Cardiac fibroblast (primary cell): ENCODE measurements at regions not wholly inside any gene's neighbourhood (a gene's known extent, or its start where the extent isn't known, plus 50 kb on each side); places are given as distances from the start of the nearest gene placed in this dataset.
A peak's percentile ranks its signal among the peaks of the same experiment; 100 is the strongest.

Experiments
- DNase-seq, 2 donors: peaks; one replicate each; pipeline versions ENCODE4 v3.0.0 to v3.0.0-alpha.2; 2010; ENCODE audit warnings: low read depth in 2 of 2
- H3K4me3 ChIP-seq, 2 donors: replicated peaks in 1 of 2; 1 replicate in 1 of 2; 2 replicates in 1 of 2; pipeline ENCODE4 v1.5.1; 2011; ENCODE audit warnings: low read depth in 2 of 2, low read length in 2 of 2, mild to moderate bottlenecking in 2 of 2, moderate library complexity in 1 of 2
- TF ChIP-seq, protein P1 (sequence below): IDR thresholded peaks from one replicate; pipeline ENCODE4 v1.5.1; 2011; ENCODE audit warnings: low read depth, mild to moderate bottlenecking, low read length, inconsistent platforms

DNA sequence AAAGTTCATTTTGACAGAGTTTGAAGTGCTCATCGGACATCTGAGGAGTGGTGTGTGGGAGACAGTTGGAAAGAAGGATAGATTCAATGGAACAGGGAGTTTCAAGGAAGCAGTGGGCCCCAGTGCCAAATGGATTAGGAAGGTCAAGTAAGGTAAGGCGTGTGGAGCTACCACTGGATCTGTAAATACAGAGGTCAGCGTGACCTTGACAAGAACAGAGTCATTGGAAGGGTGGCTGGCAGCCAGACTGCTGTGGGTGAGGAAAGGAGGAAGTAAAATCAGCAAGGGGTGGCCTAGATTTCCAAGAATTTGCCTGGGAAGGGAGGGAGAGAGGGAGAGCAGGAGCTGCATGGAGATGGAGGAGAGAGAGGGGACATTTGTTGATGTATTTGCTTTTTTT is 68.2 kb upstream of the IGF1 start:
- H3K4me3 ChIP-seq, result no peak overlapping the region

DNA sequence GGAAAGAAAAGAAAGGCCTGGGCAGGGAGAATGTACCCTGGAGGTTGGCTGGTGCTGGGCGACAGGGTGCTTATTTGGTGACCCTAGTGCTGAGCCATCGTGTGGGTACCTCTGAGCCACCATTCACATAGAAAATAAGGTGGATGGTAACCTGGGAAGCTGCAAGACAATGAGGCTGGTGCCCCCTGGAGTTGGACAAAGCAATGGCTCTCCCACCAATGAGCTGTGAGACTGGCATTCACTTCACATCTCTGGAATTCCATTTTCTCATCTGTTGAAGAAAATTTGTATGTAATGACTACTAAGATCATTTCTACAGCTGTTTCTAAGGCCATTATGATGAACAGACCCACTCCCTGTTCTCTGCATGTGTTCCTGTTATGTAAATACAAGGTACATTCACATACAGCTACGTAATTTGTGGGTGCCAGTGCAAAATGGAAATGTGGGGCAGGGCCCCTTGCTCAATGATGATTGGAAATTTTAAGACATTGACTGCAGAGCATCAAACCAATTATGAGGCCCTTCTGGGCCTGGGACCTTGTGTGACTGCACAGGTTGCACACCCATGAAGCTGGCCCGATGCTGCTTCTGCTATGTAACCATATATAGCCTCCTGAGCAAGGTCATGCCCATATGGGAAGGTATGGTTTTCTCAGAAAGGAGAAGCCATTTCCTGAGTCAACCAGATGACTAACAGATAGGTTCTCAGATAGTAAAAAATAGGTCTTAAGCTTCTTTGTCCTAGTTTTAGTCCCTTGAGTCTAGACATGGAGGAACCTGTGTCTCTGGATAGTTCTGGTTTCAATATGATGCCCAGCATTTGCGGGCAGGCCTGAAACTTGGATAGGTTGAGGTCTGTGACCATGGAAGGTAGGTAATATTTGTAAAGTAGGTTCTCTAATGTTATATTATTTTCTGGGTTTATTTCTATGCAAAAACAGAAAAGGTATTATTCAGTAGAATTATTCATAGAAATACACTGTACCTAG is 63.4 kb upstream of the IGF1 start:
- DNase-seq, result no peak
- TF ChIP-seq, protein P1, sequence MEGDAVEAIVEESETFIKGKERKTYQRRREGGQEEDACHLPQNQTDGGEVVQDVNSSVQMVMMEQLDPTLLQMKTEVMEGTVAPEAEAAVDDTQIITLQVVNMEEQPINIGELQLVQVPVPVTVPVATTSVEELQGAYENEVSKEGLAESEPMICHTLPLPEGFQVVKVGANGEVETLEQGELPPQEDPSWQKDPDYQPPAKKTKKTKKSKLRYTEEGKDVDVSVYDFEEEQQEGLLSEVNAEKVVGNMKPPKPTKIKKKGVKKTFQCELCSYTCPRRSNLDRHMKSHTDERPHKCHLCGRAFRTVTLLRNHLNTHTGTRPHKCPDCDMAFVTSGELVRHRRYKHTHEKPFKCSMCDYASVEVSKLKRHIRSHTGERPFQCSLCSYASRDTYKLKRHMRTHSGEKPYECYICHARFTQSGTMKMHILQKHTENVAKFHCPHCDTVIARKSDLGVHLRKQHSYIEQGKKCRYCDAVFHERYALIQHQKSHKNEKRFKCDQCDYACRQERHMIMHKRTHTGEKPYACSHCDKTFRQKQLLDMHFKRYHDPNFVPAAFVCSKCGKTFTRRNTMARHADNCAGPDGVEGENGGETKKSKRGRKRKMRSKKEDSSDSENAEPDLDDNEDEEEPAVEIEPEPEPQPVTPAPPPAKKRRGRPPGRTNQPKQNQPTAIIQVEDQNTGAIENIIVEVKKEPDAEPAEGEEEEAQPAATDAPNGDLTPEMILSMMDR, result no peak
- no peak overlapping the region for H3K4me3 ChIP-seq

More for the DNA sequence above, 68.2 kb upstream of the IGF1 start:
- TF ChIP-seq, protein P1, result no peak
- DNase-seq, result peak in 1 of 2 donors; percentile 2

DNA sequence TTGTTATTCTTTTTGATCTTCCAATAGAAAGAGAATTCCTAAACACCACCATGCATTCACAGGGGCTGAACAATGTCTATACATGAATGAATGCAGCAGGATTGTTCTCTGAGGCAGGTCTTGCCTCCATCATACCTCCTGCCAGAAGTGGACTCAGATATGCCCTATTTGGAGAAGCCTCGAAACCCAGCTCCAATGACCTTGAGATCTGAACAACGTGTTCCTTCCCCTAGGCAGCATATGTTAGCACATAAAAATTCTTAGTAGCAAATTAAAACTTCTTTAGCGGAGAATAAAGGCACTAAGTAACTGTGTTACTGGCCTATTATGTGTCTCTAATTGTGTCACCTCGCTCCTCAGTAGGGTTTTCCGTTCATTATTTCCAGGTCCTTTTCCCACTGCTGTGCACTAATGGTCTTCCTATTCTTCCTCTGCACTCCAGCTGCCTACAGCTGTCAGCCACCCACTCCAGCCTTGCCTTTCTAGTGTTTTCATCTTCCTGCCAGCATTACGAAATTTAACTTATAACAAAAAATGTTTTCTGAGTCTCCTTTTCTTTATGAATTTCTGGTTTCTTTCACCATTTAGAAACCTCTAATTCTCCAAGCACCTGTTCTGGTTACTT is 62.6 kb upstream of the IGF1 start:
- TF ChIP-seq, protein P1, result no peak
- H3K4me3 ChIP-seq, result no peak overlapping the region
- no peak for DNase-seq

DNA sequence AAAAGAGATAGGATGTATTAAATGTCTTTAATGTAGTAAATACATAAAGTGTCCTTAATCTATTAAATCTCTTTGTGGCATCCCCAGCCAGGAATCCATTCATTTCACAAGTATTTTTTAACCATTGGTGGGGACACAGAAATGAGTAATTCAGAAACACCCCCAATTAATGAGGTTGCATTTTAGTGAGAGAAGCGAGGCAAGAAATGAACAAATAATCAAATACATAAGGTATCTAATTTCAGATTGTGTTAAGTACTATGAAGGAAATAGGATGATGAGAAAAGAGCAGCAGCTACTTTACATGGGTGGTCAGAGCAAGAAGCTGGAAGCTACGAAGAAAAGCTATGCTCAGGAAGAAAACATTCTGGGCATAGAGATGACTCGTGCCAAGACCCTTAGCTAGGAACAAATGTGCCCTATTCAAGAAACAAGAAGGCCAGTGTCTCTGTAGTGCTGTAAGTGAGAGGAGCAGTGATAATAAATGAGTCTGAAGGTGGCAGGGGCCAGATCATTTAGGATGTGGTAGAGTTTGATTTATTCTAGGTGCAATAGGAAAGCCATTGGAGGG is 60.5 kb upstream of the IGF1 start:
- H3K4me3 ChIP-seq, result no peak overlapping the region
- no peak for DNase-seq
- TF ChIP-seq, protein P1, result no peak

DNA sequence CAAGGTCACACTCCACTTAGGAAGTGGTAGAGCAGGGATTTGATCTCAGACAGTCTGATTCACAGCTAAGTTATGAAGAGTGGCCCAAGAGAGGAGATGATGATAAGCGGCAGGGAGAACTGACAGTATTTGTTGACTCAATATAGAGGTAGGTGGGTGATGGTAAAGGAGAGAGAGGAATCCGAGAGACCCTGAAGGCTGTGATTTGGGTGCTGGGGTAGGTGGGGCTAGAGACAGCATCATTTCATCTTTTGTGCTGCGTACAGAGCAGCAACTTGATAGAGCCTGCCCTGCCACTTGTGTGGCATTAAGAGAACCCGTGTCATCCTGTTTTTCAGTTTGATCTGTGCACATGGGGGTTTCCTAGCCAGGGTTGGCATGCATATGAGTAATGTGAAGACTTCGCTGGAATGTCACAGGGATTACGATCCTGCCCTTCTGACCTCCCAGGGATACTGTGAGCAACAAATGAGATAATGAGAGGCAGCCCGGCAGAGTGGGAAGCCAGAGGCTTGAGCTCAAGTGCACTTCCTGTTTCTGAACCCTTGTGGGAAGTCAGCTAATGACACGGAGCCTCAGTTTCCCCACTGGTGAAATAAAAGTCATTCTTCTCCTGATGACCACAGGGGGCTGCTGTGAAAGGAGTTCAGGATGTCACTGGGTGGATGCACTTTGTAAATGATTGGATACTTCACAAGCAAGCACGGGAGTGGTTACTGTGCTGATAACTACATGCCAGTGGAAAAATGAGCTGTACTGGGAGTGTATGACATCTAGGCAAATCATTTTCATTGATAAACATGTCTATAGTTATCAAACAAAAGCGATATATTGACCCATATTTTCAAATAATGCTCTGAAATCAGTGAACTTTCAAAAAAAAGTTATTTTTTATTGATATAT is 59.5 kb upstream of the IGF1 start:
- TF ChIP-seq, protein P1, result no peak
- peak; percentile 48 to 56 for DNase-seq
- H3K4me3 ChIP-seq, result no peak overlapping the region

DNA sequence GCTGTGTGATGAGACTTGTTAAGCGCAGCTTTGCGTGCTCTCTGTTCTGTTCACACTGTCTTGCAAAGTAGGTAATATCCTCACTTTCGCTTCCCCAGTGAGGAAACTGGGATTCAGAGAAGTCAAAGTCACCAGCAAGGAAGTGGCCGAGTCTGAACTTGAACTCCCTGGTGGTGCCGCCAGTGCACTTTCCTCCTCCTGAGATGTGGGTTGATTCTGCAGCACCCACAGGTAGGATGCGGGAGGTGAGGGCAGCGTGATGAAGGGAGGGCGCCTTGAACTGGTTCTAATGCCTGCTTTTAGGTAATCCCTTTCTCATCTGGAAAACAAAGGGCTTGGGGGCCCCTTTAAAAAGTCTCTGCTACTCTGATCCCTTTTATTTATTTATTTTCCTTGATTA is 54.9 kb upstream of the IGF1 start:
- TF ChIP-seq, protein P1, result no peak
- DNase-seq, result no peak
- no peak overlapping the region for H3K4me3 ChIP-seq
